Fibroblast of the aortic adventitia (primary cell): ENCODE measurements at regions not wholly inside any gene's neighbourhood (a gene's known extent, or its start where the extent isn't known, plus 50 kb on each side); places are given as distances from the start of the nearest gene placed in this dataset.

ENCODE experiments used
- DNase-seq: peaks from one replicate; pipeline ENCODE4 v3.0.0-alpha.2; 2010; ENCODE audit warnings: low read depth
- H3K4me3 ChIP-seq: 2 replicates; pipeline ENCODE4 v1.5.1; 2011; ENCODE audit warnings: low read depth, mild to moderate bottlenecking, control low read depth, low read length, moderate library complexity
- CTCF ChIP-seq: IDR thresholded peaks from 2 replicates; pipeline ENCODE4 v1.5.1; 2011; ENCODE audit warnings: mild to moderate bottlenecking, low read length, control low read depth, inconsistent platforms; ENCODE audit not compliant: insufficient read depth

- H3K4me3 ChIP-seq = no peak overlapping the region
- TF ChIP-seq CTCF = no peak
- DNase-seq = no peak
Observed at GRCh38 chr9:71177901-71178300, 56.5 kb upstream of the TRPM3 start.

- no peak for TF ChIP-seq CTCF
- no peak for DNase-seq
- H3K4me3 ChIP-seq = no peak overlapping the region
Observed at GRCh38 chr9:71171517-71171916, 50.1 kb upstream of the TRPM3 start.
